PFSK-1 (cell line): ENCODE measurements at regions not wholly inside any gene's neighbourhood (a gene's known extent, or its start where the extent isn't known, plus 50 kb on each side); places are given as distances from the start of the nearest gene placed in this dataset.

Source experiments
- FOXP2 ChIP-seq: optimal IDR thresholded peaks from 2 replicates; pipeline ENCODE3; 2011; ENCODE audit warnings: borderline replicate concordance, control low read depth, inconsistent platforms; ENCODE audit not compliant: insufficient read depth; ENCODE audit errors: extremely low read length, extremely low read depth
- SIN3A ChIP-seq: IDR thresholded peaks from 2 replicates; pipeline ENCODE4 v1.6.1; 2012; ENCODE audit warnings: mild to moderate bottlenecking, low read length, moderate library complexity, borderline replicate concordance; ENCODE audit not compliant: insufficient read depth
- TAF1 ChIP-seq: IDR thresholded peaks from 2 replicates; pipeline ENCODE4 v1.6.1; 2012; ENCODE audit warnings: low read length, control low read depth, borderline replicate concordance; ENCODE audit not compliant: insufficient read depth
- TF ChIP-seq, protein P1 (sequence below), 2 experiments: IDR thresholded peaks; 2 replicates each; pipeline versions ENCODE4 v1.6.1 to v1.8.0; 2011 to 2012; ENCODE audit warnings: low read depth in 2 of 2, low read length in 2 of 2, control low read depth in 1 of 2, inconsistent platforms in 1 of 2, mild to moderate bottlenecking in 1 of 2, moderate library complexity in 1 of 2; ENCODE audit not compliant: insufficient read depth in 1 of 2

DNA sequence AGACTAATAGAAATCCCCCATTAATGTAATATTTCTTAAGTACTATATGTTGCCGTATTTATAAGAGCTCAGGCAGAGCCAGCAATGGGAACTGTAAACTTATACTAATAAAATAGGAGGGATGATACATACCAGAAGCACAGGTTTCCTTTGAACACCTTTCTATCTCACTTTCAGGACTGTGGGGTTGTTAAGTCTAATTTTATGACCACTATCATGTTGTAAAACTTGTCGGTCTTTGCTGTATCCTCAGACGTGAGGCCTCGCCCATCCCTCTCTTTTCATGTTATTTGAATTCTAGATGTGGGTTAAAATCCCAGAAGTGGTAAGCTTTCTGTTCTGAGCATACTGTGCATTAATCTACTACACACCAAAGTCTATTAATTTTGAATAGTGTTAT is 1083.5 kb upstream of the TENM4 start:
- TF ChIP-seq FOXP2: no peak
- TF ChIP-seq SIN3A: no peak
- no peak for TF ChIP-seq TAF1
- TF ChIP-seq, protein P1, sequence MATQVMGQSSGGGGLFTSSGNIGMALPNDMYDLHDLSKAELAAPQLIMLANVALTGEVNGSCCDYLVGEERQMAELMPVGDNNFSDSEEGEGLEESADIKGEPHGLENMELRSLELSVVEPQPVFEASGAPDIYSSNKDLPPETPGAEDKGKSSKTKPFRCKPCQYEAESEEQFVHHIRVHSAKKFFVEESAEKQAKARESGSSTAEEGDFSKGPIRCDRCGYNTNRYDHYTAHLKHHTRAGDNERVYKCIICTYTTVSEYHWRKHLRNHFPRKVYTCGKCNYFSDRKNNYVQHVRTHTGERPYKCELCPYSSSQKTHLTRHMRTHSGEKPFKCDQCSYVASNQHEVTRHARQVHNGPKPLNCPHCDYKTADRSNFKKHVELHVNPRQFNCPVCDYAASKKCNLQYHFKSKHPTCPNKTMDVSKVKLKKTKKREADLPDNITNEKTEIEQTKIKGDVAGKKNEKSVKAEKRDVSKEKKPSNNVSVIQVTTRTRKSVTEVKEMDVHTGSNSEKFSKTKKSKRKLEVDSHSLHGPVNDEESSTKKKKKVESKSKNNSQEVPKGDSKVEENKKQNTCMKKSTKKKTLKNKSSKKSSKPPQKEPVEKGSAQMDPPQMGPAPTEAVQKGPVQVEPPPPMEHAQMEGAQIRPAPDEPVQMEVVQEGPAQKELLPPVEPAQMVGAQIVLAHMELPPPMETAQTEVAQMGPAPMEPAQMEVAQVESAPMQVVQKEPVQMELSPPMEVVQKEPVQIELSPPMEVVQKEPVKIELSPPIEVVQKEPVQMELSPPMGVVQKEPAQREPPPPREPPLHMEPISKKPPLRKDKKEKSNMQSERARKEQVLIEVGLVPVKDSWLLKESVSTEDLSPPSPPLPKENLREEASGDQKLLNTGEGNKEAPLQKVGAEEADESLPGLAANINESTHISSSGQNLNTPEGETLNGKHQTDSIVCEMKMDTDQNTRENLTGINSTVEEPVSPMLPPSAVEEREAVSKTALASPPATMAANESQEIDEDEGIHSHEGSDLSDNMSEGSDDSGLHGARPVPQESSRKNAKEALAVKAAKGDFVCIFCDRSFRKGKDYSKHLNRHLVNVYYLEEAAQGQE (IDR thresholded peaks at IDR 0.05; ENCODE audit: insufficient read depth in 1 of 2, low read depth in 2 of 2, low read length in 2 of 2): no peak
